GM18858 (cell line): ENCODE measurements at regions not wholly inside any gene's neighbourhood (a gene's known extent, or its start where the extent isn't known, plus 50 kb on each side); places are given as distances from the start of the nearest gene placed in this dataset.

Experiments
- ATAC-seq: cut with Tn5 transposase; IDR thresholded peaks from one replicate; pipeline ENCODE4 v1.9.1; 2021; ENCODE audit not compliant: unreplicated experiment

DNA sequence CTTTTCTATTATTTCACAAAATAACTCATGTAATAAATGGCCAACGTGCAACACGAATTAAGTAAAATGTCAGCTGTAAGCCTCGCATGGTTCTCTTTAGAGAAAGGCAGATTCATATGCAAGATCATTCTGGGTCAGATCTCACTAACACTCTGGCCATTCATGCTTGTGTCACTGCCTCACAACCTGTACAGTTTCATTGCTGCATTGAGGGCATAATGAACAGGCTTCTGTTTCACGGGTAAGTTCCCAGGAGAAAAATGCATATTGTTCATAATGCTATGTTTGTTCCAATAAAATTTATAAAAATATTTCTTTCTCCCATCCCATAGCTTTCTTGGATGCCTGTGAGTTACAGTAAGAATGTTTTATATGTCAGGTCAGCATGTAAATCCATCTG lies 734.0 kb upstream of the ANKRD30A start:
- ATAC-seq = no peak

GRCh38 chr10:36390221-36390620 lies 735.2 kb upstream of the ANKRD30A start:
- no peak for ATAC-seq

- no peak for ATAC-seq
These were observed 737.2 kb upstream of the ANKRD30A start for GRCh38 chr10:36388166-36388565.

- no peak for ATAC-seq
These were observed 739.7 kb upstream of the ANKRD30A start for GRCh38 chr10:36385693-36386092.

DNA sequence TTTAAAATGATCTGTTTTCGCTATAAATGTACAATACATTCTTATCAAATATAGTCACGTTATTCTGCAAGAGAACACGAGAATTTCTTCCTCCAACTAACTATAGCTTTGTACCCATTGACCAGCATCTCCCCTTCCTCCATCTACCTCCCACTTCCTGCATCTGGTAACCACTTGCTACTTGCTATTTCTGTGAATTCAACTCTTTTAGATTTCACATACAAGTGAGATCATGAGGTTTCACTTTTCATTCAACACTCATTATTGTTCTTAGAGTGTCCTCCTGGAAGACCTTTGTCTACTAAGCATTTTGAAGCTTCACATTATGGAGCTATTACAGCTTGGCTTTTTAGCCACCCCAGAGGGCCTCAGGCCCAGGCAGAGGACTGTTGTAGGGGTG lies 741.3 kb upstream of the FZD8 start:
- ATAC-seq = no peak

- ATAC-seq = no peak
These were observed 739.7 kb upstream of the FZD8 start for GRCh38 chr10:36381748-36382147.

- ATAC-seq = no peak
These were observed 738.4 kb upstream of the FZD8 start for GRCh38 chr10:36380538-36380937.

- ATAC-seq = no peak
These were observed 733.0 kb upstream of the FZD8 start for GRCh38 chr10:36375107-36375506.

DNA sequence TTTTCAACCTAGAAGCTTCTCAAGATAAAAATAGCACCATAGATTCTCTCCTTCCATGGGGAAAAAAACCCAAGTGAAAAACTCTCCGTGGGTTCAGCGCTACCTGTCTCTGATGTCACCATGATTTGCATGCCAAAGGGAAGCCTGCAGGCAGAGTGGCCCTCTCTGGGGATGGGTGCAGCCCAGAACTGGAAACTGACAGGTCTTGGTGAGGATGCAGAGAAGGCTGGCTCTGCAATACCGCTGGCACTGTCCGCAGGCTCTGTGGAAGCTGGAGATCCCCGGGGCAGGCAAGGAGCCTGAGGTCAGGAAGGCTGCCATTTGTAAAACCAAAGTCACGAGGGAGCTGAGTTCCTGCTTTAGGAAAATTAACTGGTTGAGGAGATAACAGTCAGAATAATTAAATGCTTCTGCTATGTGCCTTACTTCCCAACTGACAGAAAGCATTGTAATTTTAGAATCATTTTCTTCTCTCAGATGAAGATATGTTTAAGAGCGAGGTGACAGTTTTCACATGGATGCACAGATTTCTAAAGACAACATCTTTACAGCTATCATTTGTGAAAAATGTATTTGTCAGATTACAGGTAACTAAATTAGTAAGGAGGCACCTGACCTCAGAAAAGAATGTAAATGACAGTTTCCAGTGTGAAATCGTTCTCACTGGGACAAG lies 731.5 kb upstream of the FZD8 start:
- no peak for ATAC-seq

DNA sequence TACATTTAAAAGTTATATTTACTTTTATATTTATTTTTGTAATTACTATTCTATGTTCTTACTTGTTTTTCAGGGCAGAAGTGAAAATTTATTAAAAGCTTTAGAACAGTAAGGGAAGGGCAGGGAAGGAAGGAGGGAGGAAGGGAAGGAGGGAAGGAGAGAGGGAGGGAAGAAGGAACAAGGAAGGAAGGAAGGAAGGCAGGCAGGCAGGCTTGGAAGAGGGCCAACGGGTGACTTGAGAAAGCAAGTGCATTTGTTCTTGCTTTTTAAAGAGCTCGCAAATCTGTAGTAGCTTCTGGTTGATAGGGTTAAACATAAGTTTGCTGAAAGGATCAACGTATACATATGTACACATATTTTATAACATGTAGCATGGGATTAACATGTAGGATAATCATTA lies 725.3 kb upstream of the FZD8 start:
- no peak for ATAC-seq

DNA sequence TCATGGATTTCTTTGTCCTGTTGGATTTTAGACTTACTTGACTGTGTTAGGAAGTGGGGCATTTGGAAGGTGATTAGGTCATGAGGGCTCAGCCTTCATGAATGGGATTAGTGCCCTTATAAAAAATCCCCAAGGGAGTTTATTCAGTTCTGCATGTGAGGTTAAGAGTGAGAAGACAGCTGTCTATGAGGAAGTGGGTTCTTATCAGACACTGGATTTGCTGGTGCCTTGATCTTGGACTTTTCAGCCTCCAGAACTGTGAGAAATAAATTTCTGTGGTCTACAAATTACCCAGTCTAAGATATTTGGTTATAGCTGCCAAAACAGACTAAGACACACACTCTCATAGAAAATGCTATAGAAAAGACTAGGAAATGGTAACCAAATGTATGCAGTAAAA lies 724.7 kb upstream of the FZD8 start:
- no peak for ATAC-seq

DNA sequence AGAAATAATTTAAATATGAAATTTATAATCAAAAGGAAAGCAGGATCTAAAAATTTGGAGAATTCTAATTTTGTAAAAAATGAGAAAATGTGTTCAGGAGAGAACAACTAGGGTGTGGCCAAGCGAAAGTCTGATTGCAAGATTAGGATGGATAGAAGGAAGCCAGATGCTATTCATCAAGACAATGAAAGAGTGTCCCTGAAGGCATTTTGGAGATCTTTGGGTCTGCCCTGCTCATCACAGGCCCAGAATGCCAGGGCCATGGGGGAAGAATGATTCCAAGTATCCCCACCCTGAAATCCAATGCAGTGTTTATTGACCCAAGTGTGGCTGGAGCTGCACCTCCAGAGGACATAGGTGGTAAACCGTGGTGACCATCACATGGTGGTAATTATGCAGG lies 724.0 kb upstream of the FZD8 start:
- ATAC-seq = no peak

GRCh38 chr10:36362257-36362656 lies 720.2 kb upstream of the FZD8 start:
- ATAC-seq = no peak

- no peak for ATAC-seq
These were observed 716.6 kb upstream of the FZD8 start for GRCh38 chr10:36358736-36359135.

DNA sequence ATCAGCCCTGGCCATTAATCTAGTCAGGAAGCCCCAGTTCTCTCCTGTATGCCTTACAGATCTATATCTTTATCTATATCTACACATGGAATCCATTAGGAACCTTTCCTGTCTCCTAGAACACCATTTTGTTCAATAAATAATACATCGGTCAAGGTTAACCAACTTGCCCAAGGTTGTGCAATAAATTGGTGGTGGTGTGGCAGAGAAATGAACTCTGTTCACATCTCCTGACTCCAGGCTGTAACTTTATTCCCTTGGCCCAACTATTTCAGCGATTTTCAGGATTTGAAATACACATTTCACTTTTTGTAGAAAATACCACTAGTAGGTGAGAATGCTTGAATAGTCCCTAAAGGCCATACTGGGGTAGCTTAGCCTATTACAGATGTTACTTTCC lies 712.5 kb upstream of the FZD8 start:
- no peak for ATAC-seq

- no peak for ATAC-seq
These were observed 709.1 kb upstream of the FZD8 start for GRCh38 chr10:36351159-36351558.

GRCh38 chr10:36349445-36350078 lies 707.5 kb upstream of the FZD8 start:
- ATAC-seq = no peak

DNA sequence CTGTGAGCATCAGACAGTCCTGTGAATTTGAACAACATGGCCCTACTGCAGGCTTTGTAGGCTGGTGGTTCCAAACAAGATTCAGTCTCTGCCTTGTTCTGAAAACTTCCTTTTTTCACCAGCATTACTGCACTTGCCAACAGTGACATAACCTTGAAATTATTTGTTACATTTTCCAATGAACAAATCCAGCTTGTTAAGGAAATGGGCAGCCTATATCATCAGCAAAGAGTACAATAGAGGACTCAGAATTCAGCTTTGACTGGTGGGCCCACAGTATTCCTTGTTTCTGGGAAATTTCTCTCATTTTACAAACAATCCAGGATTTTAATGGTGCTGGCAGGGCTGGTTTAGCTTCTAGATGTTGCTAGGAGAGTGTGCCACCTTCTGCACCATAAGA lies 703.7 kb upstream of the FZD8 start:
- no peak for ATAC-seq

DNA sequence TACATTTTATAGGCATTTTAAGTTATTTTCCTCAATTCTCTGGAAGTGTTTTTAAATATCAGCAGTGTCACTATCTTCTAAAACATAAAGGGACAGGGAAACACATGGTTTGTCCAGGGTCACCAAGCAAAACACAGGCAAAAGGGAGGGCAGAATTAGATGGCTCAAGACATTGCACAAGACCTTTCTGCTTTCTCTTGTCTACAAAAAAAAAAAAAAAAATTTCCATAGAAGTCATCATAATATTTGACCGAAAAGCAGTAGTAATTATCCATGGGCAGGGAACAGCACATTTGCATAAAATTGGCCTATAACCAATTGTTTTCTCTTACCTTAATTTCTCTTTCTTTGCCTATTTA lies 703.1 kb upstream of the FZD8 start:
- ATAC-seq = no peak

GRCh38 chr10:36344240-36345174 lies 702.4 kb upstream of the FZD8 start:
- no peak for ATAC-seq

DNA sequence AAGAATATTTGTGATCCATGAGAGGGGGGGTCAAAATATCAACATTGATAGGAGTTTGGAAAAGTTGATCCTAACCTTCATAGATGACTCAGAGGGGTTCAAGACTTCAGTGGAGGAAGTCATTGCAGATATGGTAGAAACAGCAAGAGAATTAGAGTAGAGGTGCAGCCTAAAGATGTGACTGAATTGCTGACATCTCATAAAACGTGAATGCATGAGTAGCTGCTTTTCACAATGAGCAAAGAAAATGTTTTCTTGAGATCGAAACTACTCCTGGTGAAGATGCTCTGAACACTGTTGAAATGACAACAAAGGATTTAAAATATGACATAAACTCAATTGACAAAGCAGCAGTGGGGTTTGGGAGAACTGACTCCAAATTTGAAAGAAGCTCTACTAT lies 700.7 kb upstream of the FZD8 start:
- ATAC-seq = no peak

- ATAC-seq = no peak
These were observed 699.4 kb upstream of the FZD8 start for GRCh38 chr10:36341471-36341870.
